22Rv1 (cell line): ENCODE measurements at regions not wholly inside any gene's neighbourhood (a gene's known extent, or its start where the extent isn't known, plus 50 kb on each side); places are given as distances from the start of the nearest gene placed in this dataset.

Experiments used
- H3K27ac ChIP-seq: fragments of 450-650 bp; 2 replicates; pipeline ENCODE4 v1.5.1; 2017
- CTCF ChIP-seq: fragments of 450-650 bp; IDR thresholded peaks from 2 replicates; pipeline ENCODE4 v1.5.1; 2017; ENCODE audit warnings: mild to moderate bottlenecking
- ZFX ChIP-seq: fragments of 450-650 bp; IDR thresholded peaks from 2 replicates; pipeline ENCODE4 v1.6.1; 2017; ENCODE audit warnings: antibody characterized with exemption, borderline replicate concordance

- no peak overlapping the region for H3K27ac ChIP-seq
- TF ChIP-seq ZFX (no peak), CTCF (no peak)
Observed at GRCh38 chr1:4171480-4172450, 271.7 kb upstream of the C1orf174 start.

GRCh38 chr1:4172644-4173599 is 272.9 kb upstream of the C1orf174 start:
- TF ChIP-seq CTCF (no peak), ZFX (no peak)
- no peak overlapping the region for H3K27ac ChIP-seq

GRCh38 chr1:4173731-4174130 is 273.7 kb upstream of the C1orf174 start:
- TF ChIP-seq CTCF (no peak), ZFX (no peak)
- H3K27ac ChIP-seq = no peak overlapping the region

- TF ChIP-seq ZFX = no peak
- TF ChIP-seq CTCF = no peak
- no peak overlapping the region for H3K27ac ChIP-seq
Observed at GRCh38 chr1:4174291-4175200, 274.5 kb upstream of the C1orf174 start.

GRCh38 chr1:4175566-4176405 is 275.7 kb upstream of the C1orf174 start:
- no peak for TF ChIP-seq ZFX
- no peak for TF ChIP-seq CTCF
- H3K27ac ChIP-seq = no peak overlapping the region

- no peak overlapping the region for H3K27ac ChIP-seq
- TF ChIP-seq ZFX (no peak), CTCF (no peak)
Observed at GRCh38 chr1:4176841-4177240, 276.8 kb upstream of the C1orf174 start.
